ENCODE measurements at regions not wholly inside any gene's neighbourhood (a gene's known extent, or its start where the extent isn't known, plus 50 kb on each side); places are given as distances from the start of the nearest gene placed in this dataset.

DNA sequence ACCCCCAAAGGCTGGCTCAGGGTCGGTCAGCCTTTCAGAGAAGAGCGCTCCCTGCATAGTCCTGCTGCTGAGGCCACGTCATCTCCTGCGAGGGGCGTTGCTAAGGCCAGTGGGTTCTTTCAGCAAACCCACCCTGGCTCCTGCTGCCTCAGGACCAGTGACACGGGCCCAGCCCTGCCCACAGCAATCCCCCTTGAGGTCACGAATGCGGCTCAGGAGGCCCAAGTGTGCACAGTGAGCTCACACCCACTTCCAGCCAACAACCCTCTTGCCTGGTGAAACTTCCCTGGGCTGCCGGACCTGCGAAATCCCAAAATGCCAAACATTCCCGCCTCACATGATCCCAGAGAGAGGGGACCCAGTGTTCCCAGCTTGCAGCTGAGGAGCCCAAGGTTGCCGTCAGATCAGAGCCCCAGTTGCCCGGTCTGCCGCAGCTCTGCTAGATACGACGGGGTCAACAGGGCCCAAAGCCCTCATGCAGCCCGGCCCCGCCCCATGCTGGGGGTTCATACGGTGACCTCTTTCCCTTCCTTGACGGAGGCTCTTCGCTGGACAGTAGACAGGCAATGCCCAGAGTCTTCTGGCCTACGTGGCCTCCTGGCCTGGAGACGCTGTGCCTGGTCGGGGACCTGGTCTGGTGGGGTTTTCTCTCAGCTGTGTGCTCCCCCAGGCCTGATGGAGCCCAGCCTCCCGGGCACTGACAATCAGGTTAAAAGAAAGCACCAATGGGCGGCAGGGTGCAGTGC, 116.4 kb upstream of the COL5A1 start:
- Histone ChIP-seq H3K4ac (ENCODE audit: low read depth, low read length) (0 out of 2 replicates have a peak overlapping the region, but pooled peaks have one; percentile 35), H3K4me3 (ENCODE audit: insufficient read depth, low read depth, low read length) (no peak overlapping the region), H3K9me1 (ENCODE audit: insufficient read depth, low read length) (no peaks in the 10 kb centered on the region), H3K23ac (ENCODE audit: low read depth, low read length) (no peak overlapping the region), H3K27ac (ENCODE audit: insufficient read depth, low read length) (no peak overlapping the region), H4K91ac (ENCODE audit: insufficient read depth, low read depth, low read length) (no peak overlapping the region), H3K4me1 (ENCODE audit: control insufficient read depth, insufficient read depth, low read length) (no peaks in the 10 kb centered on the region), H4K5ac (ENCODE audit: low read depth, low read length) (no peak overlapping the region), H3K9me3 (ENCODE audit: control insufficient read depth, insufficient read depth, low read length) (peaks cover 9% of the 10 kb centered on the region), H2AFZ (replicated peaks; ENCODE audit: low read length, poor library complexity) (no peak overlapping the region), H3K18ac (ENCODE audit: low read depth, low read length) (no peak overlapping the region), H2AK9ac (replicated peaks; ENCODE audit: low read depth, low read length, poor library complexity) (peak overlapping the region; percentile 66), H3K79me1 (ENCODE audit: low read depth in 1 of 2, low read length in 2 of 2) (no peaks in the 10 kb centered on the region), H3K36me3 (ENCODE audit: control insufficient read depth, insufficient read depth, low read length) (no peaks in the 10 kb centered on the region), H4K8ac (ENCODE audit: low read depth in 2 of 2, low read length in 2 of 2) (no peak overlapping the region), H3K4me2 (ENCODE audit: low read depth, low read length) (no peak overlapping the region), H3K14ac (replicated peaks; ENCODE audit: low read depth, low read length) (no peak overlapping the region), H2BK5ac (ENCODE audit: low read depth, low read length, poor library complexity, severe bottlenecking) (no peak overlapping the region), H3K56ac (ENCODE audit: extremely low read depth, insufficient read depth, low read length) (no peak overlapping the region), H2AK5ac (ENCODE audit: low read depth, low read length) (no peak overlapping the region), H4K20me1 (ENCODE audit: insufficient read depth, low read length) (no peaks in the 10 kb centered on the region), H2BK15ac (ENCODE audit: low read depth, low read length) (no peak overlapping the region), H3K27me3 (ENCODE audit: control insufficient read depth, insufficient read depth, low read length) (peaks cover 8% of the 10 kb centered on the region), H2BK20ac (ENCODE audit: low read depth, low read length) (no peak overlapping the region), H3K9ac (ENCODE audit: low read depth, low read length) (no peak overlapping the region), H2BK120ac (ENCODE audit: low read depth, low read length) (no peak overlapping the region)
- no peak for DNase-seq
- no peak for ATAC-seq (ENCODE audit: low read depth)
- CTCF ChIA-PET = interaction anchor here (0.5 to 0.6 kb wide), 2 partner anchors 137 to 1329 kb away, joined by 6 to 8 read pairs; no protein-coding TSS in a partner anchor
- TF ChIP-seq MAFK (IDR thresholded peaks at IDR 0.05; ENCODE audit: low read depth, low read length) = no peak
- TF ChIP-seq CEBPB (IDR thresholded peaks at IDR 0.05; ENCODE audit: low read depth, low read length) = no peak
- no peak for TF ChIP-seq FOS (IDR thresholded peaks at IDR 0.05; ENCODE audit: low read depth, low read length)
- TF ChIP-seq CHD1 (IDR thresholded peaks at IDR 0.05; ENCODE audit: low read depth, low read length) = no peak
- TF ChIP-seq SMC3 (IDR thresholded peaks at IDR 0.05; ENCODE audit: low read depth, low read length) = no peak
- TF ChIP-seq POLR2A (IDR thresholded peaks at IDR 0.05; ENCODE audit: low read depth, low read length) = no peak
- no peak for TF ChIP-seq RFX5 (IDR thresholded peaks at IDR 0.05; ENCODE audit: low read depth, low read length)
- TF ChIP-seq MXI1 (IDR thresholded peaks at IDR 0.05; ENCODE audit: borderline replicate concordance, low read depth, low read length) = no peak
- no peak for TF ChIP-seq CTCF (conservative IDR thresholded peaks at IDR 0.05; ENCODE audit: low read depth, low read length)
- TF ChIP-seq MAZ (IDR thresholded peaks at IDR 0.05; ENCODE audit: borderline replicate concordance, low read depth, low read length) = no peak
- TF ChIP-seq, protein P1, sequence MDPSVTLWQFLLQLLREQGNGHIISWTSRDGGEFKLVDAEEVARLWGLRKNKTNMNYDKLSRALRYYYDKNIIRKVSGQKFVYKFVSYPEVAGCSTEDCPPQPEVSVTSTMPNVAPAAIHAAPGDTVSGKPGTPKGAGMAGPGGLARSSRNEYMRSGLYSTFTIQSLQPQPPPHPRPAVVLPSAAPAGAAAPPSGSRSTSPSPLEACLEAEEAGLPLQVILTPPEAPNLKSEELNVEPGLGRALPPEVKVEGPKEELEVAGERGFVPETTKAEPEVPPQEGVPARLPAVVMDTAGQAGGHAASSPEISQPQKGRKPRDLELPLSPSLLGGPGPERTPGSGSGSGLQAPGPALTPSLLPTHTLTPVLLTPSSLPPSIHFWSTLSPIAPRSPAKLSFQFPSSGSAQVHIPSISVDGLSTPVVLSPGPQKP (IDR thresholded peaks at IDR 0.05; ENCODE audit: borderline replicate concordance, low read depth, low read length) = no peak
- TF ChIP-seq RCOR1 (IDR thresholded peaks at IDR 0.05; ENCODE audit: insufficient replicate concordance, low read length) = no peak
- TF ChIP-seq, protein P2, sequence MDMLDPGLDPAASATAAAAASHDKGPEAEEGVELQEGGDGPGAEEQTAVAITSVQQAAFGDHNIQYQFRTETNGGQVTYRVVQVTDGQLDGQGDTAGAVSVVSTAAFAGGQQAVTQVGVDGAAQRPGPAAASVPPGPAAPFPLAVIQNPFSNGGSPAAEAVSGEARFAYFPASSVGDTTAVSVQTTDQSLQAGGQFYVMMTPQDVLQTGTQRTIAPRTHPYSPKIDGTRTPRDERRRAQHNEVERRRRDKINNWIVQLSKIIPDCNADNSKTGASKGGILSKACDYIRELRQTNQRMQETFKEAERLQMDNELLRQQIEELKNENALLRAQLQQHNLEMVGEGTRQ (IDR thresholded peaks at IDR 0.05; ENCODE audit: low read depth, low read length) = no peak
- TF ChIP-seq RAD21 (IDR thresholded peaks at IDR 0.05; ENCODE audit: low read length) = no peak
- TF ChIP-seq NFE2L2 (IDR thresholded peaks at IDR 0.05; ENCODE audit: low read depth, low read length) = no peak
- no peak for TF ChIP-seq BHLHE40 (IDR thresholded peaks at IDR 0.05; ENCODE audit: low read depth, low read length)
- BruUV-seq (replicated peaks) = no TSS peak
- intact Hi-C loops (cut with micrococcal nuclease) = no loop called here
- dilution Hi-C loops (cut with HindIII; ENCODE audit: low sequenced_read_pairs, unreplicated experiment) = no loop called here
- in situ Hi-C loops (cut with MboI; ENCODE audit: low sequenced_read_pairs) = no loop called here
- 96% methylated on average over 14 of the region's 26 CpGs; no CpG with 5 or more reads in 1 of the 2 experiments for WGBS, 2 experiments (ENCODE audit: extremely low coverage in 2 of 2, insufficient read length in 1 of 2)
- POLR2A ChIA-PET (ENCODE audit: unreplicated experiment) = no interaction called here

Data from IMR-90 (cell line).